Spleen (tissue), 11 donors: ENCODE measurements at regions not wholly inside any gene's neighbourhood (a gene's known extent, or its start where the extent isn't known, plus 50 kb on each side); places are given as distances from the start of the nearest gene placed in this dataset.

ENCODE experiments used
- DNase-seq: peaks from one replicate; pipeline ENCODE4 v3.0.0-alpha.2; 2020
- H3K27ac ChIP-seq, 8 donors: fragments of 200-600 bp; sonication (generic) in 7 of 8; 1 replicate in 4 of 8; 2 replicates in 4 of 8; pipeline versions ENCODE4 v1.5.0 to v1.8.0; 2016 to 2021; ENCODE audit warnings: inconsistent platforms in 4 of 8, mild to moderate bottlenecking in 4 of 8, moderate library complexity in 1 of 8
- H3K27me3 ChIP-seq, 7 donors: fragments of 200-600 bp; sonication (generic) in 6 of 7; replicated peaks in 1 of 7; 1 replicate in 4 of 7; 2 replicates in 3 of 7; pipeline versions ENCODE4 v1.5.0 to v1.8.0; 2016 to 2021; ENCODE audit warnings: inconsistent platforms in 3 of 7, mild to moderate bottlenecking in 1 of 7
- H3K36me3 ChIP-seq, 6 donors: fragments of 200-600 bp; sonication (generic) in 5 of 6; 1 replicate in 4 of 6; 2 replicates in 2 of 6; pipeline versions ENCODE4 v1.5.0 to v1.8.0; 2016 to 2021; ENCODE audit warnings: inconsistent platforms in 2 of 6
- H3K4me1 ChIP-seq, 6 donors: fragments of 200-600 bp; sonication (generic) in 5 of 6; 1 replicate in 3 of 6; 2 replicates in 3 of 6; pipeline versions ENCODE4 v1.5.0 to v1.8.0; 2016 to 2021; ENCODE audit warnings: inconsistent platforms in 3 of 6
- H3K4me3 ChIP-seq, 8 donors: fragments of 200-600 bp; sonication (generic) in 7 of 8; 1 replicate in 4 of 8; 2 replicates in 4 of 8; pipeline versions ENCODE4 v1.5.0 to v1.8.0; 2016 to 2021; ENCODE audit warnings: inconsistent platforms in 4 of 8, mild to moderate bottlenecking in 4 of 8, moderate library complexity in 2 of 8
- H3K9me3 ChIP-seq, 8 donors: fragments of 200-600 bp; sonication (generic) in 7 of 8; 1 replicate in 4 of 8; 2 replicates in 4 of 8; pipeline versions ENCODE4 v1.5.0 to v1.8.0; 2016 to 2021; ENCODE audit warnings: inconsistent platforms in 4 of 8
- POLR2A ChIP-seq, 3 donors: fragments of 450-650 bp; IDR thresholded peaks; one replicate each; pipeline ENCODE4 v1.5.1; 2017; ENCODE audit warnings: antibody characterized with exemption in 3 of 3, mild to moderate bottlenecking in 1 of 3
- POLR2AphosphoS5 ChIP-seq, 3 donors: sonication (generic); formaldehyde crosslinking; IDR thresholded peaks; one replicate each; pipeline ENCODE4 v1.5.1; 2017; ENCODE audit warnings: antibody characterized with exemption in 3 of 3
- WGBS, 5 donors: extraction: QIAGEN DNeasy Blood & Tissue Kit in 3 of 5; methylation state at CpG; one replicate each; pipeline versions ENCODE4 v1.1.5 to v1.1.7; 2013 to 2018; 5-methylcytosine and 5-hydroxymethylcytosine counted together
- intact Hi-C: fragments of 100-400 bp; cut with DNase I; formaldehyde crosslinking; loops from one replicate; pipeline ENCODE4 v1.15.0; 2023; ENCODE audit warnings: low total_unique reads
- TF ChIP-seq, protein P1 (sequence below), 11 experiments: fragments of 200-600 bp in 7 of 11; fragments of 450-650 bp in 4 of 11; sonication (generic) in 4 of 11; IDR thresholded peaks in 8 of 11; conservative IDR thresholded peaks in 3 of 11; 1 replicate in 7 of 11; 2 replicates in 4 of 11; pipeline versions ENCODE4 v1.4.0 to v1.8.0; 2016 to 2021; ENCODE audit warnings: antibody characterized with exemption in 11 of 11, inconsistent platforms in 4 of 11, mild to moderate bottlenecking in 1 of 11
- donor health status: healthy with polysubstance abuse.
- donor health status: DM: no; HTN: no; CAD: no; lungs with moderate emphysema.
- donor health status: DM: no; HTN: no; CAD: no.
- donor health status: Bipolar disorder and iron deficiency.
- donor health status: healthy.
- donor health status: DM: no; HTN: no; CAD: no.
- donor health status: DM: yes; HTN: yes; CAD: no.

DNA sequence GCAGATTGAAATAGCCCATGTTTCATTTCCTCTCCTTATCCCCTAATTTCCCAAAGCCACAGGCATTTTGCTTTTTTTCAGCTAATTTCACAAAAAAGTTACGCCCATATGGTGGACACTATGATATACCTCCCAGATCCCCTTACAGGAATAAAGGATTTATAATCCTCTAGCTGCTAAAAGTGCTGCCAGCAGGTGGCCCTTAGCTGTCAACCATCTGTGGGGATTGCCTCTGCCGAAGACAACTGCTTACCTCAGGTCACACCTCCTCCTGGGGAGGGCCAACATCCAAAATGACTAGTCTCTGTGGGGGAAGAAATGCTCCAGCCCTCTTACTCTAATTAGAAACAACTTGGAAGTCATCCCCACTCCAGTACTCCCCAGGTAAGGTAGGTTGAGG is 61.0 kb upstream of the EPB41L3 start:
- Histone ChIP-seq H3K4me3 (no peak overlapping the region), H3K9me3 (no peaks in the 10 kb centered on the region), H3K27ac (no peak overlapping the region), H3K36me3 (no peaks in the 10 kb centered on the region), H3K27me3 (peaks cover 0 to 4% (median 0%) of the 10 kb centered on the region in 7 donors), H3K4me1 (no peaks in the 10 kb centered on the region)
- 56 to 73% (median 57%) methylated on average over 2 of the region's 2 CpGs for WGBS, 5 donors
- no peak for DNase-seq
- TF ChIP-seq POLR2AphosphoS5 (IDR thresholded peaks at IDR 0.05) (no peak), POLR2A (IDR thresholded peaks at IDR 0.05) (no peak)
- TF ChIP-seq, protein P1, sequence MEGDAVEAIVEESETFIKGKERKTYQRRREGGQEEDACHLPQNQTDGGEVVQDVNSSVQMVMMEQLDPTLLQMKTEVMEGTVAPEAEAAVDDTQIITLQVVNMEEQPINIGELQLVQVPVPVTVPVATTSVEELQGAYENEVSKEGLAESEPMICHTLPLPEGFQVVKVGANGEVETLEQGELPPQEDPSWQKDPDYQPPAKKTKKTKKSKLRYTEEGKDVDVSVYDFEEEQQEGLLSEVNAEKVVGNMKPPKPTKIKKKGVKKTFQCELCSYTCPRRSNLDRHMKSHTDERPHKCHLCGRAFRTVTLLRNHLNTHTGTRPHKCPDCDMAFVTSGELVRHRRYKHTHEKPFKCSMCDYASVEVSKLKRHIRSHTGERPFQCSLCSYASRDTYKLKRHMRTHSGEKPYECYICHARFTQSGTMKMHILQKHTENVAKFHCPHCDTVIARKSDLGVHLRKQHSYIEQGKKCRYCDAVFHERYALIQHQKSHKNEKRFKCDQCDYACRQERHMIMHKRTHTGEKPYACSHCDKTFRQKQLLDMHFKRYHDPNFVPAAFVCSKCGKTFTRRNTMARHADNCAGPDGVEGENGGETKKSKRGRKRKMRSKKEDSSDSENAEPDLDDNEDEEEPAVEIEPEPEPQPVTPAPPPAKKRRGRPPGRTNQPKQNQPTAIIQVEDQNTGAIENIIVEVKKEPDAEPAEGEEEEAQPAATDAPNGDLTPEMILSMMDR (IDR thresholded peaks at IDR 0.05 in 8 of 11, conservative IDR thresholded peaks at IDR 0.05 in 3 of 11), result no peak
- intact Hi-C loops, result no loop called here

DNA sequence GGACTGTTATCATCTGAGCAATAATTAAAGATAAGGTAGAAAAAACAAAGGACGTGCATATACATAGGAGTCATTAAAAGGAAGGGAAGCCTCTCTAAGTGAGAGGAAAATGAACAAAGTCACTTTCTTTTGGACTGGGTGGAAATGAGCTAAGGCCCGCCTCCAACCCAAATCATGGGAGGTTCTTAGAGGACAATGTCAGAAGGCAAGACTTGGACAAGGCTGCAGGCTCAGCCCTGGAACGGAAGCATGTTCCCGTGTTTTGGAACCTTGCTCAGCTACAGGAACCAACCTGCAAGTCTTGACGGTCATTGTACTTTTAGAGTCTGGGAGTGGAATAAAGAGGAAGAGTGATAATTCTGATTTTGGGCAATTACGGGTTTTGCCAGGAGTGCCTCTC is 59.4 kb upstream of the EPB41L3 start:
- no peaks in the 10 kb centered on the region for H3K9me3 ChIP-seq
- WGBS, 5 donors, result 71 to 85% (median 75%) methylated on average over 6 of the region's 6 CpGs
- intact Hi-C loops, result no loop called here
- no peak for TF ChIP-seq POLR2A (IDR thresholded peaks at IDR 0.05)
- no peak for TF ChIP-seq POLR2AphosphoS5 (IDR thresholded peaks at IDR 0.05)
- TF ChIP-seq, protein P1 (IDR thresholded peaks at IDR 0.05 in 8 of 11, conservative IDR thresholded peaks at IDR 0.05 in 3 of 11), result no peak
- peaks cover 0 to 4% (median 0%) of the 10 kb centered on the region in 7 donors for H3K27me3 ChIP-seq
- no peaks in the 10 kb centered on the region for H3K36me3 ChIP-seq
- H3K4me3 ChIP-seq, result no peak overlapping the region
- no peaks in the 10 kb centered on the region for H3K4me1 ChIP-seq
- DNase-seq, result no peak
- H3K27ac ChIP-seq, result no peak overlapping the region

GRCh38 chr18:5601188-5601624 is 57.4 kb upstream of the EPB41L3 start:
- intact Hi-C loops, result no loop called here

GRCh38 chr18:5600378-5601071 is 56.7 kb upstream of the EPB41L3 start:
- no peaks in the 10 kb centered on the region for H3K36me3 ChIP-seq
- intact Hi-C loops, result no loop called here
- no peak overlapping the region for H3K4me3 ChIP-seq
- TF ChIP-seq POLR2AphosphoS5 (IDR thresholded peaks at IDR 0.05) (no peak), POLR2A (IDR thresholded peaks at IDR 0.05) (no peak)
- TF ChIP-seq, protein P1 (IDR thresholded peaks at IDR 0.05 in 8 of 11, conservative IDR thresholded peaks at IDR 0.05 in 3 of 11), result peak in 1 of 11 experiments; percentile 18
- peaks cover 0 to 4% (median 0%) of the 10 kb centered on the region in 7 donors for H3K27me3 ChIP-seq
- 43 to 54% (median 49%) methylated on average over 4 of the region's 4 CpGs for WGBS, 5 donors
- no peaks in the 10 kb centered on the region for H3K9me3 ChIP-seq
- H3K27ac ChIP-seq, result no peak overlapping the region
- no peak for DNase-seq
- H3K4me1 ChIP-seq, result no peaks in the 10 kb centered on the region

More at GRCh38 chr18:5601188-5601624, 57.4 kb upstream of the EPB41L3 start:
- no peak overlapping the region for H3K27ac ChIP-seq
- no peaks in the 10 kb centered on the region for H3K9me3 ChIP-seq
- no peaks in the 10 kb centered on the region for H3K4me1 ChIP-seq
- no peaks in the 10 kb centered on the region for H3K36me3 ChIP-seq
- TF ChIP-seq POLR2AphosphoS5 (IDR thresholded peaks at IDR 0.05), result no peak
- TF ChIP-seq, protein P1 (IDR thresholded peaks at IDR 0.05 in 8 of 11, conservative IDR thresholded peaks at IDR 0.05 in 3 of 11), result no peak
- no peak for TF ChIP-seq POLR2A (IDR thresholded peaks at IDR 0.05)
- H3K4me3 ChIP-seq, result no peak overlapping the region
- WGBS, 5 donors, result 68 to 84% (median 79%) methylated on average over 2 of the region's 2 CpGs
- peaks cover 0 to 4% (median 0%) of the 10 kb centered on the region in 7 donors for H3K27me3 ChIP-seq
- DNase-seq, result no peak
